GM03348 (cell line): ENCODE measurements at regions not wholly inside any gene's neighbourhood (a gene's known extent, or its start where the extent isn't known, plus 50 kb on each side); places are given as distances from the start of the nearest gene placed in this dataset.
"Not testable (repeated sequence)": the region's sequence is repeated elsewhere in the genome, so short reads cannot be mapped to it uniquely, and the experiment has no call there.

ENCODE experiments used
- DNase-seq: peaks from one replicate; pipeline ENCODE4 v3.0.0; 2012; ENCODE audit warnings: low spot score

GRCh38 chr13:65387743-65388347 lies 1842.3 kb downstream of the PCDH9 start:
- no peak for DNase-seq

- DNase-seq: no peak
Measured at GRCh38 chr13:65378943-65379519, 1851.1 kb downstream of the PCDH9 start.

GRCh38 chr13:65378484-65378883 lies 1851.7 kb downstream of the PCDH9 start:
- DNase-seq: no peak

DNA sequence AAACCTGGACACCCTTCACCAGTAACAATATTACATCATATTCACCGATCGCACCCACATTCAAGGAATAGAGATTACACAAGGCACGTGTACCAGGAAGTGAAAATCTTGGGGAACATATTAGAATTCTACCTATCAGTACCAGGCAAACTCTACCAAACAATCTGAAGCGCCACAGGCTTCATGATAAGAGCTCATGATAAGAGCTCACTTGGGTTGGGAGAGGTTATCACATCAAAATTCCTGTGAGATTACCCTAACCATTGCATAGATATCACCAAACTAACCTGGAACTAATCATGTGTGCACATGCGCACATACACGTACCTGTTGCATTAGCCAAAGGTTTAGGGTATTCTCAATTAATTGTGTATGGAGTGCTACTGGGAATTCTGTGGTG lies 1861.3 kb downstream of the PCDH9 start:
- DNase-seq: no peak

- DNase-seq: no peak
Measured at GRCh38 chr13:65353951-65354350, 1876.2 kb downstream of the PCDH9 start.

- DNase-seq: not testable (repeated sequence)
Measured at GRCh38 chr13:65353150-65353549, 1877.0 kb downstream of the PCDH9 start.

- DNase-seq: no peak
Measured at GRCh38 chr13:65347420-65348030, 1882.6 kb downstream of the PCDH9 start.

DNA sequence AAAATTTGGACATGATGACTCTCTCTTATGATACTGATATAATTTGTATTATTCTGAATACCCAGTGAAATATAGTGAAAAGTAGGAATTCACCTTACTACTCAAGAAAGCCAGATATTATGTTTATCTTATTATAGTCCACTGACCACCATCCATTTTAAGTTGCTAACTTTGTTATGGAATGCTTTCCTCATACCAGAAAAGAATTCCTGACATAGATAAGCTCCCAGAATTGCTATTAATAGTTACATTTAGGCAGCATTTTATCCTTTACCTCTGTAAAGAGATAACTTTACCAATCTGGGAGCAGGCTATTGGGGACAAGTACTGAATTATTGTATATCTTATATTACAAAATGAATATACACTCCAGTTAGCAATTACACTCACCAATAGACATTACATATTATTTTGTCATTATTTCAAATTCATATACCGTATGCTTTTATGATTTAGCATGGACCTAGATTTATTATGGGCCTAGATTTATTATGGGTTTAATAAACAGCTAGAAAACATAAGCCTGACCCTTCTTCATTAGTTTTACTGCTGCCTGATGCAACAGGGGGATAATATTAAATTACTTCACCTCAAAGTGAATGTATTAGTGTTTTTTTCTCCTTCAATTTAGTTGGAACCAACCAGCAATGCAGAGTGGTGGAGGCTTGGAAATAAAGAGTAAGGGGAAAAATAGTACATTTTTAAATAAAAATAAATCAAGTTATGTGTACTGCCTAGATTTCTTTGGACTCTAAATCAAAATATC lies 1886.1 kb downstream of the PCDH9 start:
- no peak for DNase-seq

- DNase-seq: no peak
Measured at GRCh38 chr13:65342541-65343337, 1887.4 kb downstream of the PCDH9 start.

DNA sequence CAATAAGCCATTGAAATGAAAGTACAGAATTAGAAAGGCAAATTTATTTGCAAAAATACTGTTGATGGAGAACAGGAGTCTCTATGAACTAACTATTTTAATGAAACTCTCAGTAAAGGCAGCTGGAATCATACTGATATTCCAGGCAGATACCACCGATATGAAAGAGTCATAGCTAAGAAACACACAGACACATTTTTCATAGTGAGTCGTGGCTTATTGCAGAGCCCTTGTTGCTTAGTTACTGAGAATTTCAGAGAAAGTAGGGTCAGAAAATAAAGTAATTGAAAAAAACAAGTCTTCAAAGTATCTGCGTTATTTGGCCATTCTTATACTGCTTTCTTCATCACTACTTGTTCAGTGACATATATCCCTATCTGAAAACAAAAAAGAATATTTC lies 1890.9 kb downstream of the PCDH9 start:
- DNase-seq: no peak

GRCh38 chr13:65336916-65337315 lies 1893.2 kb downstream of the PCDH9 start:
- no peak for DNase-seq

DNA sequence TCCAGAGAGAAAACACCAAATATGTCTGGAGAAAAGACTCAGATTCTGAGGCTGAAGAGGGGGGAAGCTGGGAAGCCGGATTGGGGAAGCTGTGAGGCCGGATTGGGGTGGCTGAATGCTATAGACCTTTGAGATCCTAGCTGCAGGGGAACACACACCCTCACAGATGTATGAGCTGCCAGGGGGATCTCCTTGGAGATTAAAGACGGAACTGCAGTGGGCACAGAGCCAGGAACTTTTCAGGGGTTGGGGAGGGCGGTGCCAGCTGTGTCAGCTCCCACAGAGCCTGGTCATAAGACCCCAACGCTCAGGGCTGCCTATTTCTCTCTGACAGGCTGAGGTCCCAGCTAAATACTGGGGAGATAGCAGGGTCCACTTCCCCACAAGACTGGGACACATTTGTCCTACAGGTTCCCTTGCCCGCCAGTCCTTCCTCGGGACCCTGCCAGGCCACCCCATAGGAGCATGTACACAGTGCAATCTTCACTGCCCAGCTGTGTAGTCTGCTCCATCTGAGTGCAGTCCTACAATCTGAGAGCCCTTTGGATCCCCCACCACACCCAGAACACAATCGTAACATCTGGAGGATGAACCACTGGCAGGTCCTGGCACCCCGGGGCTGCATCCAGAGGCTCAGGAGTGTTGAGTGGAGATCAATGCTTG lies 1893.9 kb downstream of the PCDH9 start:
- no peak for DNase-seq

- no peak for DNase-seq
Measured at GRCh38 chr13:65330691-65331090, 1899.4 kb downstream of the PCDH9 start.

GRCh38 chr13:65330287-65330686 lies 1899.8 kb downstream of the PCDH9 start:
- DNase-seq: no peak

DNA sequence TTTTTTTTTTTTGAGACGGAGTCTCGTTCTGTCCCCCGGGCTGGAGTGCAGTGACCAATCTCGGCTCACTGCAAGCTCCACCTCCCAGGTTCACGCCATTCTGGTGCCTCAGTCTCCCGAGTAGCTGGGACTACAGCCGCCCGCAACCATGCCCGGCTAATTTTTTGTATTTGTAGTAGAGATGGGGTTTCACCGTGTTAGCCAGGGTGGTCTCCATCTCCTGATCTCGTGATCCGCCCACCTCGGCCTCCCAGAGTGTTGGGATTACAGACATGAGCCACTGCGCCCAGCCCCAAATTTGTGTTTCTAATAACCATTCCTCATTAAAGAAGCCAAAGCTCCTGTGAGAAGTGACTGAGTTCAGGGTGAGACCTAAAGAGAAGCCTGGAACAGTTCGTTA lies 1906.9 kb downstream of the PCDH9 start:
- DNase-seq: not testable (repeated sequence)

DNA sequence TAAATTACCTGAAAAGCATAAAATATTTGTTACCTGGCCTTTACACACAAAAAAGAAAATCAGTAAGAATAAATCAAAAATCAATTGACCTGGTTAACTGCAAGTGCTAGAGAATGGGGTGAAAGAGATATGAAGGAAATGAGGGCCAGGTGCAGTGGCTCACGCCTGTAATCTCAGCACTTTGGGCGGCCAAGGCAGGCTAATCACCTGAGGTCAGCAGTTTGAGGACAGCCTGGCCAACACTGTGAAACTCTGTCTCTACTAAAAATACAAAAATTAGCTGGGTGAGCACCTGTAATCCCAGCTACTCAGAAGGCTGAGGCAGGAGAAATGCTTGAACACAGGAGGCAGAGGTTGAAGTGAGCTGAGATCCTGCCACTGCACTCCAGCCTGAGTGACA lies 1908.7 kb downstream of the PCDH9 start:
- not testable (repeated sequence) for DNase-seq

- DNase-seq: no peak
Measured at GRCh38 chr13:65314008-65314407, 1916.1 kb downstream of the PCDH9 start.

DNA sequence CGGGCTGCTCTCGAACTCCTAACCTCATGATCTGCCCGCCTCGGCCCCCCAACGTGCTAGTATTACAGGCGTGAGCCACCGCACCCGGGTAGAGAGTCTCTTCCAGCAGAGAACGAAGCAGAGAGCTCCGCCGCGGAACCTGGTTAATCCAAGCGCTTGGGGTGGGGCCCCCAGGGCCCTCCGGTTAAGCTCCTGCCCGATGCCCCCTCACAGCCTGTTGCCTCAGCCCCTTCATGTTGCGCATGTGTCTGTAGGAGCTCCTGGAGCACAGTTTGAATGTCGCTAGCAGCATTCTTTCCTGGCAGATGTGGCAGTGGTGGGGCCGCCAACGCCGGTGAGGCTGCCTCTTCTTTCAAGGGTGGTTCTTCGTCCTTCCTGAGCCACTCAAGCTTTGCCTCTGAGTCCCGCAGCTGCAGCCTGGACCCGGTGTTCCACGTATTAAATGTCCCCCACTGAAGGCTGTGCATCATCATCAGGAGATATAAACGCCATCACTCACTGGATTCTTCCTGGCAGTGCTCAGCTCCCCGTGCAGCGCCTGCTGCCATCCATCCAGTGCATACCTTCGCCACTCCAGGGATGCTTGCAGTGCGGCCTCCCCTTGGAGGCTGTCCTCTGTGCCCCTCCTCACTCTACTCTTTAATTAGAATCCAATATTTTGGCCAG lies 1919.3 kb downstream of the PCDH9 start:
- no peak for DNase-seq

DNA sequence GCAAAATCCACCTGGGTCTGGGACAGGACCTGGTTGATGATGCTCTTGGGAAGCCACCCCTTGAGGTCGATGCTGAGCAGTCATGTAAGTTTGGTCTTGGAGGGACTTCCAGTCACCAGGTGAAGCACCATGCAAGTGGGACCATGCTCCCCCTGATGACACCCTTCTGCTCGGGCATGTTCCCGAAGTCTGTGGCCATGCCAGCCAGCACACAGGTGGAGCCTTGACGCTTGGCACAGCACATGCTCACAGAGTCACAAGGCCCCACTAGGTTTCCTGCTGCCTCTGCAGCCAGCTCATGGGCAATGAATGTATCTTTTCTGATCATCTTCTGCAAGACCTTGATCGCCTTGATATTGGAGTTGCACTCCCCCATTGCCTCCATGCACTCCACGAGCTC lies 1920.2 kb downstream of the PCDH9 start:
- no peak for DNase-seq

DNA sequence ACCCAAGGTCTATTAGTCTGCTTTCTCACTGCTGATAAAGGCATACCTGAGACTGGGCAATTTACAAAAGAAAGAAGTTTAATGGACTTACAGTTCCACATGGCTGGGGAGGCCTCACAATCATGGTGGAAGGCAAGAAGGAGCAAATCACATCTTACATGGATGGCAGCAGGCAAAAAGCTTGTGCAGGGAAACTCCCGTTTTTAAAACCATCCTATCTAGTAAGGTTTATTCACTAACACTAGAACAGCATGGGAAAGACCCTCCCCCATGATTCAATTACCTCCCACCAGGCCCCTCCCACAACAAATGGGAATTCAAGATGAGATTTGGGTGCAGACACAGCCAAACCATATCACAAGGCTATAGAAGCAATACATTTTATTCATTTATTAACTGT lies 1921.4 kb downstream of the PCDH9 start:
- DNase-seq: not testable (repeated sequence)

- DNase-seq: no peak
Measured at GRCh38 chr13:65307056-65307455, 1923.1 kb downstream of the PCDH9 start.
